ENCODE measurements at regions not wholly inside any gene's neighbourhood (a gene's known extent, or its start where the extent isn't known, plus 50 kb on each side); places are given as distances from the start of the nearest gene placed in this dataset.

DNA sequence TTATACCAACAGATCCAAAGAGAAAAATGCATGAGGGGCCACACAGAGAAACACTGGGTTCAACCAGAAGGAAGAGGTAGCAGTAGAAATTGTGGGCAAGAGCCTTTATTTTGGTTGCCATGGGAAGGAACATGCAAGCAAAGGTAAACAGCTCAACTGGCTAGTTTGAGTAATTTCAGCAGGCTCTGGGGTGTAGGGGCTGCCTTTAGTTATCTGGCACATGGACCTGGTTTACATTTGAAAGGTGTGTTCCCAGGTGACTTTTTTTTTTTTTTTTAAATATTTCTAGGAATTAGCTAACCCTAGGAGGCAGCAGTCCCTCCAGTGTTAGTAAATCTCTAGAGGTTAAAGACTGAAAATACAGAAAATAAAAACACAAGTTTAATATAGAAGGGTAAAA, 481.9 kb downstream of the ACTRT1 start:
- TF ChIP-seq EZH2 (IDR thresholded peaks at IDR 0.05; ENCODE audit: borderline replicate concordance, low read depth, low read length, poor library complexity, severe bottlenecking) (no peak), CTCF (conservative IDR thresholded peaks at IDR 0.05; ENCODE audit: low read depth, low read length) (no peak)
